SK-N-SH treated with all-trans-retinoic acid at 6 μM for 48 hours (cell line): ENCODE measurements at regions not wholly inside any gene's neighbourhood (a gene's known extent, or its start where the extent isn't known, plus 50 kb on each side); places are given as distances from the start of the nearest gene placed in this dataset.

Experiments
- BACH2 ChIP-seq: fragments of 250-450 bp; sonication (Bioruptor Pico); IDR thresholded peaks from 2 replicates; pipeline ENCODE4 v1.9.0; 2021; ENCODE audit warnings: mild to moderate bottlenecking, borderline replicate concordance
- ESRRG ChIP-seq: fragments of 250-450 bp; sonication (Bioruptor Pico); IDR thresholded peaks from 2 replicates; pipeline ENCODE4 v1.6.1; 2021; ENCODE audit warnings: mild to moderate bottlenecking
- GLIS3 ChIP-seq: fragments of 250-450 bp; sonication (Bioruptor Pico); IDR thresholded peaks from 2 replicates; pipeline ENCODE4 v1.5.0; 2020; ENCODE audit warnings: mild to moderate bottlenecking, moderate library complexity
- ZC3H10 ChIP-seq: fragments of 250-450 bp; sonication (Bioruptor Pico); IDR thresholded peaks from 2 replicates; pipeline ENCODE4 v1.5.1; 2021; ENCODE audit warnings: mild to moderate bottlenecking, moderate library complexity
- ZFP30 ChIP-seq: fragments of 450-650 bp; formaldehyde crosslinking; IDR thresholded peaks from 2 replicates; pipeline ENCODE4 v1.5.0; 2022; ENCODE audit warnings: mild to moderate bottlenecking, moderate library complexity
- ZNF70 ChIP-seq: fragments of 450-650 bp; formaldehyde crosslinking; IDR thresholded peaks from 2 replicates; pipeline ENCODE4 v1.5.0; 2020; ENCODE audit warnings: mild to moderate bottlenecking, moderate library complexity
- TF ChIP-seq, protein P1 (sequence below): fragments of 250-450 bp; sonication (Bioruptor Pico); IDR thresholded peaks from 2 replicates; pipeline ENCODE4 v1.5.1; 2020; ENCODE audit warnings: low read depth, mild to moderate bottlenecking, moderate library complexity

DNA sequence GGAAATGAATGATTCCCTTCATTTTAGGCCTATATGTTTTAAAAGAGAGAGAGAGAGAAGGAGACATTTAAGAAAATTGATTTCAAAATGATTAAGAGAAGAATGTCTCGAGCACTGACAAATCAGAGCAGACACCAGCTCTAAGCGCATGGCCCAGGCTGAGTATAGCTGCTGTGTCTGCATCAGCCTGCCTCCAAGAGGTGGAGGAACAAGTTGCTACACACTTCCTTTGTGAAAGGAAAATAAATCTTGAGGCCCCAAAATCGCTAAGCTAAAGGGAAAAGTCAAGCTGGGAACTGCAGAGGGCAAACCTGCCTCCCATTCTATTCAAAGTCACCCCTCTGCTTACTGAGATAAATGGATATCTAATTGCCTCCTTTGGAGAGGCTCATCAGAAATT is 728.7 kb upstream of the TMEM132C start:
- TF ChIP-seq ZNF70 (CRISPR knock-in tag): no peak
- no peak for TF ChIP-seq BACH2 (CRISPR knock-in tag)
- TF ChIP-seq ZC3H10 (CRISPR knock-in tag): no peak
- TF ChIP-seq, protein P1, sequence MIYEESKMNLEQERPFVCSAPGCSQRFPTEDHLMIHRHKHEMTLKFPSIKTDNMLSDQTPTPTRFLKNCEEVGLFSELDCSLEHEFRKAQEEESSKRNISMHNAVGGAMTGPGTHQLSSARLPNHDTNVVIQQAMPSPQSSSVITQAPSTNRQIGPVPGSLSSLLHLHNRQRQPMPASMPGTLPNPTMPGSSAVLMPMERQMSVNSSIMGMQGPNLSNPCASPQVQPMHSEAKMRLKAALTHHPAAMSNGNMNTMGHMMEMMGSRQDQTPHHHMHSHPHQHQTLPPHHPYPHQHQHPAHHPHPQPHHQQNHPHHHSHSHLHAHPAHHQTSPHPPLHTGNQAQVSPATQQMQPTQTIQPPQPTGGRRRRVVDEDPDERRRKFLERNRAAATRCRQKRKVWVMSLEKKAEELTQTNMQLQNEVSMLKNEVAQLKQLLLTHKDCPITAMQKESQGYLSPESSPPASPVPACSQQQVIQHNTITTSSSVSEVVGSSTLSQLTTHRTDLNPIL (CRISPR knock-in tag): no peak
- no peak for TF ChIP-seq ZFP30
- no peak for TF ChIP-seq ESRRG (CRISPR knock-in tag)
- TF ChIP-seq GLIS3 (CRISPR knock-in tag): no peak
